HEK293 (cell line): ENCODE measurements at regions not wholly inside any gene's neighbourhood (a gene's known extent, or its start where the extent isn't known, plus 50 kb on each side); places are given as distances from the start of the nearest gene placed in this dataset.
"Not testable (repeated sequence)": the region's sequence is repeated elsewhere in the genome, so short reads cannot be mapped to it uniquely, and the experiment has no call there.

Experiments used
- ATF2 ChIP-seq: fragments of 450-650 bp; formaldehyde crosslinking; IDR thresholded peaks from 2 replicates; pipeline ENCODE4 v1.5.1; 2016; ENCODE audit warnings: missing biosample characterization, missing genetic modification characterization, low read depth
- CTCF ChIP-seq: fragments of 450-650 bp; formaldehyde crosslinking; IDR thresholded peaks from 2 replicates; pipeline ENCODE4 v1.5.1; 2016; ENCODE audit warnings: missing biosample characterization, missing genetic modification characterization
- GLI4 ChIP-seq: fragments of 450-650 bp; formaldehyde crosslinking; IDR thresholded peaks from 2 replicates; pipeline ENCODE4 v1.5.1; 2016; ENCODE audit warnings: missing biosample characterization, missing genetic modification characterization
- KLF8 ChIP-seq: fragments of 450-650 bp; formaldehyde crosslinking; IDR thresholded peaks from 2 replicates; pipeline ENCODE4 v1.5.1; 2016; ENCODE audit warnings: missing biosample characterization, missing genetic modification characterization
- PRDM1 ChIP-seq: fragments of 450-650 bp; formaldehyde crosslinking; IDR thresholded peaks from 2 replicates; pipeline ENCODE4; 2016; ENCODE audit warnings: missing biosample characterization, missing genetic modification characterization
- REST ChIP-seq: fragments of 450-650 bp; formaldehyde crosslinking; IDR thresholded peaks from 2 replicates; pipeline ENCODE4 v1.5.1; 2016; ENCODE audit warnings: missing biosample characterization, missing genetic modification characterization
- TRIM28 ChIP-seq: IDR thresholded peaks from 2 replicates; pipeline ENCODE4 v1.6.1; 2011; ENCODE audit warnings: low read length, control low read depth, borderline replicate concordance
- YY1 ChIP-seq: fragments of 450-650 bp; formaldehyde crosslinking; IDR thresholded peaks from 2 replicates; pipeline ENCODE4 v1.5.1; 2018; ENCODE audit warnings: missing biosample characterization, missing genetic modification characterization
- ZFP41 ChIP-seq: fragments of 450-650 bp; formaldehyde crosslinking; IDR thresholded peaks from 2 replicates; pipeline ENCODE4 v1.5.1; 2016; ENCODE audit warnings: missing biosample characterization, missing genetic modification characterization, borderline replicate concordance
- ZNF416 ChIP-seq: fragments of 450-650 bp; formaldehyde crosslinking; IDR thresholded peaks from 2 replicates; pipeline ENCODE4 v1.5.1; 2016; ENCODE audit warnings: missing biosample characterization, missing genetic modification characterization
- ZNF707 ChIP-seq: fragments of 450-650 bp; formaldehyde crosslinking; IDR thresholded peaks from 2 replicates; pipeline ENCODE4 v1.5.1; 2016; ENCODE audit warnings: missing biosample characterization, missing genetic modification characterization

- not testable (repeated sequence) for TF ChIP-seq CTCF (tag by site-specific recombination); ZNF707 (tag by site-specific recombination); ZFP41 (tag by site-specific recombination); YY1; REST (tag by site-specific recombination); TRIM28; KLF8; ZNF416 (tag by site-specific recombination); PRDM1; GLI4 (tag by site-specific recombination); ATF2 (tag by site-specific recombination)
Measured at GRCh38 chr14:105643406-105644052, 117.1 kb downstream of the TMEM121 start.
